Esophagus mucosa (tissue), 1 donor: ENCODE measurements at regions not wholly inside any gene's neighbourhood (a gene's known extent, or its start where the extent isn't known, plus 50 kb on each side); places are given as distances from the start of the nearest gene placed in this dataset.
"Not testable (repeated sequence)": the region's sequence is repeated elsewhere in the genome, so short reads cannot be mapped to it uniquely, and the experiment has no call there.

Source experiments
- ATAC-seq: fragments of 200-7000 bp; cut with Tn5 transposase; one replicate; pipeline ENCODE4 v1.9.1; 2020
- donor health status: DM: yes; HTN: yes; CAD: no.

DNA sequence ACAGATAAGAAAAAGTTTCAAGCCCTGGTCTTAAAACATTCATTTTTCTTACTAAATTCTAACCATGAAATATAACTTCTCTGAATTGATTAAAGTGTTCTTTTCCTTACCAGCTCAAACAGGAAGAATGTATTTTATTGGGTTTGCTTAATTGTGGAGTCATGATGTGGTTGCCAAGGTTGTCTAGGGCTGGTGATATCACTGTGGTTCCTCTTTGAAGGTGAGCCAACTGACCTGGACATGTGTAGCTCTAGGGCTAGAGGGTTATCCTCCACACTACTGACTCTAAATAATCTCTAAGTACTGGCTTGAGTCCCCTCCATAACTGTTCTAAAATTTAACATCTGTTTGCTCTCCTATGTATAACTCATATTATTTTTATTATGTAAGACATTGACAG lies 529.6 kb downstream of the PIK3C3 start:
- no peak for ATAC-seq

DNA sequence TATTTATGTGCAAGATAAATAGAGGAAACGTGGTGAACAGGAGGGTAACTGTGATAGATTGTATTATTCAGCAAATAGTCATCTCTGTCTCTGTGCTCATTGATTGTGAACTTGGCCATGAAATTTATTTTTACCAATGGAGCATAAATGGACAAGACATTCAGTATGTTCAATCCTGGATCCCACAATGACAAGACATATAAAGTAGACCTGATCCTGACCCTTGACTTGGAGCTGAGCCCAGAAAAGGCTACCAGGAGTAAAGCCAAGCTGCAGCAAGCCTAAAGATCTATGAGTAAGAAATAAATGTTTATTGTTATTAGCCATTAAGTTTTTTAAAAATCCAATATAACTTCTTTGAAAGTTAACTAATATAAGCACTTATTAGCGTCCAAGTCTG lies 531.2 kb downstream of the PIK3C3 start:
- ATAC-seq, result no peak

DNA sequence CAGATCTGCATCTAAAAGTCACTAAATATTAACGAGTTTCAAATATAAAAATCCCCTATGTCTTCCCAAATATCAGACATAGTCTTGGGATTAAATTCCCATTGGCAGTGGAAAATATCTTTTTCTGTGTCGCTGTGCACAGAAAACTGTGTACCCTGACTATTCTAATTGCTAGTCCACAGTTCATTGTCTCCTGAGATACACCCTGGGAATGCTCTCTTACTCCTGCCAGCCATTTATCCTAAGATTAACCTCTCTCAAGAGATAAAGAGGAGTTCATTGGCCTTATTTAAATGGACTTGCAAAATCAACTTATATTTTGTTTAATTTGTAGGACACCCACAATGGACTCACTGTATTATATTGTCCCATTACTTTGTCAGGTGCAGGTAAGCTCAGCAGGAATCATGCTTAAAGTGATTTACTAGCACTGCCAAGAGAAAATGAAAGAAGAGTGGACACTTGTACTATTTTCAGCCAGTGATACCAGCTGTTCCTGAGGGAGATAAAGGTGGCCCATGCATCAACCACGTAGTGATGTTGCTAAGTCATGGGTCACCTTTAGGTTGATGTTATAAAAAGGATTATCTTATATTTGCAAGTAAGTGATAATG lies 553.8 kb downstream of the PIK3C3 start:
- ATAC-seq, result no peak

DNA sequence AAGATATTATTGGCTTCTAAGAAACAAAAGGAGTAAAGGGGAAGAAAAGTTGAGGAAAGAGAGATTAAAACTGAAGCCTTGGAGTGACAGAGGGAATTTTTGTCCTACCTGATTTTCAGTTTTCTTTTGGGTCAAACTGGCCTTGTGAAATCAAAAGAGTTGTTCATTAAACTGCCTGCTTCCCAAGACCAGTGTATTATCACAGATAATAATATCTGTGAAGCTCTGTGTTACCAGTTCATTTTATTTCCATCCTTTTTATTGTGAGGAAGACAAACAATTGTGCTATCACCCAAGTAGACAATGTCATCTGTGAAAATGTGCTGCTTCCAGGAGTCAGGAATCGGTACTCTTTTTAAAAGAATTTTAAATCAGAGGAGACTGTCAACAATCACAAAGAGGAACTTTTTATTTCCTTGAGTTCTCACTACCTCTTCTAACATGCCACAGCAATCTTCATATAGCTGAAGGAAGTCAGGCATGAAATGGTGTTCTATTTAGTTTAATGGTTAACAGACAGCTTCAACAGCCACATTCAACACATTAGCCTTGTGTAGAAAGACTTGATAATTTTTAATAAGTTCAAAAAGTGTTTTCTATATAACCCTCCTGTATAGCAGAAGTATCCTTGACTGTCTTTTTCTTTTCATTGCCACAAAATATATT lies 554.8 kb downstream of the PIK3C3 start:
- ATAC-seq, result no peak

DNA sequence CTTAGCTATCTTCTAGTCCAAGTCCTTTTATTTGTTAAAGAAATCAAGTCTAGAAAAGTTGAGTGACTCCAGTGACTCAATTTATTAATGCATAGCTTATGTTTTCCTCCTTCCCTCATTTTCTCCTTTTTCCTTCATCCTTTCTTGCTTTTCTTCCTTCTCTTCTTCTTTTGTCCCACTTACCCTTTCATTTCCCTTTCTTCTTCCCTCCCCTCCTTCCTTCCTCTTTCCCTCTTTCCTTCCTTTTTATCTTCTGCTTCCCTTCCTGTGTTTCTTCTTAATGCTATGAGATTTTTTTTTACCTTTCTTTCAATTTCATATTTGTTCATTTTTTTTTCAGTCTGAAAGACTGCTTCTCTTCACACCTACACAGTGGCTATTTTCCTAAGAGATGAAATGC lies 555.5 kb downstream of the PIK3C3 start:
- no peak for ATAC-seq

DNA sequence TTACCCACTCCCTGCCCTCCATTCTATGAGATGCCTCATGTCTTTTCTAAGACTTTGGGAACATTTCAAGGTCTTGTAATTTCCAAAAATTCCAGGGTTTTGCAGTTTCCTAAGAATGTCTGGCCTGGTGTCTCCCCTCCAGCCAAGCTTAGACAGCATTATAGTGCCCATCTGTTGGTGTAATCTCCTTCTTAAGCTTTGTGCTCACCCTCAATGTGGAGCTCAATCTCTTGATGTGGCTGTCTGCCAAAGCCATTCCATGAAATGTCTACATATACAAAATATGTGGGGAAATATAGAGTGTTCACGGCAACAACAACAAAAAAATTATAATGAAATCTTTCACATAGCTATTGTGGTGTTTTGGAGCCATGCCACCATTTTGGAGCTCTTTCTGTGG lies 558.4 kb downstream of the PIK3C3 start:
- ATAC-seq, result no peak

DNA sequence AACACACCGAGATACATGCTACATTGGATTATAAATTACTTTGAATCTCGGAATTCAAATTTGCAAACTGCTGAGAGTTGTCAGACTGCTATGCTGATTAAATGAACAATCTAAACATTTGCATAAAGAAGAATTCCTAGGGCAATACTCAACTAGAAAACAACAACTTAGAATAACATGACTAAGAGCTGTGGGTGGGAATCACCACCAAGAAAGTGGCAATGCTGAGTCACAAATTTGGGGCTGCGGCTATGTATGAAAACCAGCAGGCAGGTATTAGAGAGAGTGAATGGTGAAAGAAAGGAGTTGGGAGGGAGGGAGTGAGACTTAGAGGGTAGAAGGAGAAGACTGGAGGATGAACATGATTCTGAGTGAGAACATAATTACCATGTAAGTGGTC lies 559.5 kb downstream of the PIK3C3 start:
- no peak for ATAC-seq

DNA sequence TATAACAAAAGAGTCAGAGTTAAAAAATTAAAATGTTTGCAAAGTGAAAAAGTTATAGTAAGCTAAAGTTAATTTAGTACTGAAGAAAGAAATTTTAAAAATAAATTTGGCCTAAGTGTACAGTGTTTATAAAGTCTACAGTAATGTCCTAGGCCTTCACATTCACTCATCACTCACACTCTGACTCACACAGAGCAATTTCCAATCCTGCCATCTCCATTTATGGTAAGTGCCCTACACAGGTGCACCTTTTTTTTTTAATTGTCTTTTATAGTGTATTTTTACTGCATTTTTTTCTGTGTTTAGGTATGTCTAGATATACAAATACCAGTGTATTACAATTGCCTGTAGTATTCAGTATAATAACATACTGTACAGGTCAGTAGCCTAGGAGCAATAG lies 562.9 kb downstream of the PIK3C3 start:
- no peak for ATAC-seq

DNA sequence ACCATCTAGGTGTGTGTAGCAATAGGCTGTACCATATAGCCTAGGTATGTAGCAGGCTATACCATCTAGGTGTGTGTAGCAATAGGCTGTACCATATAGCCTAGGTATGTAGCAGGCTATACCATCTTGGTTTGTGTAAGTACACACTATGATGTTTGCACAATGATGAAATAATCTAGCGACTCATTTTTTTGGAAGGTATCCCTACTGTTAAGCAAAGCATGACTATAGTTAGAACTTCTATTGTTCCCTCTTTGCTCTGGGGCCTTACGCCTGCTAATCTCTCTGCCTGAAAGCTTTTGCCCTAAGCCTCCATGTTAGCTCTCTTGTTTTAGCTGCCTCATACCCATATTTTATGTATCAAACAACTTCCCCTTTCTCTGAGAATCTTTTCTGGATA lies 563.3 kb downstream of the PIK3C3 start:
- ATAC-seq, result peak; percentile 25

DNA sequence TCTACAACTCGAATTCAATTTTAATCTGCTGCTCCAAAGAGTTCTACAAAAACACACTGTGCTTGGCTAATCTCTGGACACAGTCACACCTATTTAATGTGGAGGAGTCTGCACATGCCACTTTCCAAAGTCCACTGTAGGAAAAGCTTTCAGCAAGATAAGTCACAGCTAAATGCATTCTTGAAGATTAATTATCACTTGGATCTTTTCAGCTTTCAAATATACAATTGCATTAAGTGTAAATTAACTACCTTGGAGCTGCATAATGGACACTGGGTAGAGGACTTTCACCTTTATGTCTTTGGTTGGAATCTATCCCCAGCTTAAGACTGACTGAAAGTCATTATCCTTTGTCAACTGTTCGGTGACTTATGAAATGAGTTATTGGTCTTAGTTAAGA lies 565.1 kb downstream of the PIK3C3 start:
- ATAC-seq, result no peak

DNA sequence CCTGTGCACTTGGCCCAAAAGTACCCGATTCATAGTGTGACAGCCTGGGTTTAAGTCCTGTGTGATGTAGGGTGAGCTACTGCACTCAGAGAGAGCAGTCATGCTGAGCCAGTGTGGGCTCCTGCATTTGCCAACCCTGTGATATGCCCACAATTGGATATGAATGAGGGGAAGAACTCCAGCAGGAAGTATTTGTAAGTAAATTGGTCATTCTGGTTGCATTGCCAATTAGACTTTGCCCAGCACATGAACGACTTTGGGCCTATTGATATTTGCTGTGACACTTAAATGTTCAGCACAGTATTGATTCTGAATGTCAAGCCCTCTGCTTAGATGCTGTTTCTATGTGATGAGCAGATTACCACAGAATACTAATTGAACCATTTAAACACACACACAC lies 570.9 kb downstream of the PIK3C3 start:
- ATAC-seq, result no peak

DNA sequence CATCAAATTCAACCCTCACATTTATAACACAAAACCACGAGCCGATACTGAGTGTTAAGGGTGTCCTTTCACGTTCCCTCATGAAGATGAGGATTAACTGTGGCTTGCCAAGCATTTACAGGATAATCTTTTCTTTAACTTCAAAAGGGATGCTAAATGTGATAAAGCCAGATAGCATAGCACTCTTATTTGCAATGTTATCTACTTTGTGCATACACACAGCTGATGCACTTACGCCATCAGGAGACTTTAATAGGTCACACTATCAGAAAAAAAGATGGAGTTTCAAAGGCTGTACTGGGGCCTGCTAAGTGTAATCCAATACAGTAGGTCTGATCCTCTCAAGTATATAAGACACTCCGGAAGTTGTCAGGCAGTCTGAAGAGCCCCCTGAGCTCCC lies 572.7 kb downstream of the PIK3C3 start:
- no peak for ATAC-seq

DNA sequence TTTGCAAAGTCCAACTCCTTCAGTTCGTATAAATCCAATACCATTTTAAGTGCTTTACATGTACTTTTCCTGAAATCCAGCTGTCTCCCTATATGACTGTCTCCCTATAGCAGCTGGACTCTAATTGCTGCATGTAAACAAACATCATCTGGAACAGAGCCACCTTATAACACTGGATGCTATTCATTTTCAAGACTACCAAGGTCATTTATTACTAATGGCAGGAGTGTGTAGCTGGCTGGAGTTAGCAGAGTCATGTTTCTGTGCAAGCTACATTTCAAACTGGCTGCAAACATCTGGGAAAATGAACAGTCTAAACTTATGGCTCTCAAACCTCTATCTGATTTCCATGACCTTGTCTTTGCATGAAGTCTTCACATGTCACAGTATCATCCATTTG lies 575.2 kb downstream of the PIK3C3 start:
- no peak for ATAC-seq

DNA sequence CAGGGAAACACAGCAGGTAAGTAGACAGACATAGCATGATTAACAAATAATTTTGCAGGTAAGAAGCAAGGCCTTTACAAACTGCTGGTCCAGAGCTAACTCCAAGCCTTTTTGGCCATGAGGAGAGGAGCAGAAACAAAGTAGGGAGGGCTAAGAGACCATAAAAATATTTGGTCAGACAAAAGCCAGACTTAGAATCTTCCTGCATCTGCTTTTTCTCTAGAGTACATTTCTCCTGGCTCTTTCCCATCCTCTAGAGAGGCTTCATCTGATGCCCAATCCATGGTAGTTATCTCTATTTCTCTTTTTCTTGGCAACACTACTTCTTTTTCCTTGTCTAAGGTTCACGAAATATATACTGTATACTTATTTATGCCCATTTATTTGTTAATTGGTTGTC lies 577.1 kb downstream of the PIK3C3 start:
- ATAC-seq, result no peak

DNA sequence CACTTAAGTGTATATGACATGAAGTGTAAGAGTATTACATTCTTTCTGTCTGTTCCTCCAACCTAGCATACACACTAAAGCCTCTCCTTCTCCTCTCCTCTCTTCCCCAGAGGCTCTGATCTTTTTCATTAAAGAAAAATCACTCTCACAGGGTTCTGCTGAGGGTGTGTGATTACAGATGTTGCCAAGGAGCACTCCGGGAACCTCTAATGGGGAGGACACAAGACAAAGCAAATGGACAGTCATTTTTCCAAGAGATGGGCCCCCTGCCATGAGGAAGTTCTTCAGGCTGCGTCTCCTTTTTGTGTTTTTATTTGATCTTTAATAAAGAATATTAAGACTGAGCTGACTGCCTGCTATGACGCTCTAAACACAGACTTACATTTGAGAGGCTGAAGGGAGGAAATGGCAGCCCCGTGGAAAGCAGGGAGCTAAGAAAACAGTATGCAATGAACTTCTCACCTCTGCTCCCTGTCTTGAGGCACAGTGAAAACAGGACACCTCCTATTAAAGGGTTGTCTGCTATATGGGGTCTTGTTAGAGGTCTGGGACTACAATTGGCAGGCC lies 578.1 kb downstream of the PIK3C3 start:
- ATAC-seq, result no peak

DNA sequence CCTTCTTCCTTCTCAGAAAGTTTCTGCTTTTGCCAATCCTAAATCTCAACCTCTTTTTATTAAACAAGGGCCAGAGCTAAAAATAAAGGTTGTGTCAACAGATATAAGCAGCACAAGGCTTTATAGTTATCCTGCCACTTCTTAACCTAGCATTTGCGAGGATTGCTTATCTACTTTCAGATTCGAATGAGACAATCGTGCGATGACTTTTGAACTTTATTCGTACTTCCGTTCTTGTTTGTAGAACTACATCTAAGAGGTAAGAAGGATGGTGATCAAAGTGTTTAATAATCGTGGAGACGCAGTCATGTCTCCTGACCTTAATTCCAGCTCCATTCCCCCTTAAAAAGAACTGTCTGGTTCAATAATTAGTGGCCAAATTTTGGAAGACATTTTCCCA lies 578.6 kb downstream of the PIK3C3 start:
- ATAC-seq, result no peak

DNA sequence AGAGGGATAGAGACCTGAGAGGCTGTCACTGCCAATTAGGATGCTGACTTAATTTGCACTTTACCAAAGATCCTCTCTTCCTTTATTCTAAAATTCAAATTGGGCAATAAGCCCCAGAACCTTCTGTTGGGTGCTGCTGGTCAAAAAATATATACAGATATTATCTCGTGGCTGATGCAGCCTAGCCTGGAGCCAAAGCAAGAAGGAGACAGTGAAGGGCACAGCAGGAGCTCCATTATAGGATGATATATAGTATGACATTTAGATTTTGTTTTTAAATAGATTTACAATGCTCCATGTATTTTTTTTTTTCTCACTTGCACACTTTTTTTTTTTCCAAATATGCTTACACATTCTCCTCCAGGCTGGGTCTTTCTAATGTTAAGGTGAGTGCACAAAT lies 579.3 kb downstream of the PIK3C3 start:
- no peak for ATAC-seq

DNA sequence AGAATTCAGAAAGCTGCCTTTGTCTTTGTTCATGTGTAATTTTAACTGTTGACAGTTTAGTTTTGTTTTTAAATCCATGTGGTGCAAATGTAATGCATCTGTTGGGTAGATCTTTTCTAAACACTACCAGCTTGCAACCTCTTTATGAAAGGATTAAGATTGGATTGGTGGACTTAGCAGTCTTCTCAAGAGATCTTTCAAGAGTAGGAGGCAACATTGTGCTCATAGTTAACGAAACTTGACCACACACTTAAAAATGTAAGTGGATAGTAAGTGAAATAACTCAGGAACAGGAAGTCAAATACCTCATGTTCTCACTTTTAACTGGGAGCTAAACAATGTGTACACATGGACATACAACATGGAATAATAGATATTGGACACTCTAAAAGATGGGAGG lies 579.0 kb downstream of the RIT2 start:
- ATAC-seq, result no peak

DNA sequence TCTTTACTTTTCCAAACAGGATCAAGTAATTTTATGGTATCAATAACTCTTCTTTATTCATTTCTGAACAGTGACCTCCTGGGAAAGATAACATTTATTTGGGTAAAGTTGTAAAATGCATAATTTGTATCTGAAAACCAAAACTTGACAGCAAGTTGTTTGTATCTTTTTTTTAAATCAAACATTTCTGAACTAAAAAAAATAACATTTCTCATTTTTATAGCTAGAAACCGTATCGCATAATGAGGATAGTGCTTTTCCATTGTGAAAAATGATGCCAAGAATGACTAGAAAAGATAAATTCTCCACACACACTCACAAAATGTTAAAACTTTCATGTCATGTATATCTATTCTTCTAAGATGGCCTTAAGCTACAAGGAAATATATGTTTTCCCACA lies 578.2 kb downstream of the RIT2 start:
- ATAC-seq, result no peak

DNA sequence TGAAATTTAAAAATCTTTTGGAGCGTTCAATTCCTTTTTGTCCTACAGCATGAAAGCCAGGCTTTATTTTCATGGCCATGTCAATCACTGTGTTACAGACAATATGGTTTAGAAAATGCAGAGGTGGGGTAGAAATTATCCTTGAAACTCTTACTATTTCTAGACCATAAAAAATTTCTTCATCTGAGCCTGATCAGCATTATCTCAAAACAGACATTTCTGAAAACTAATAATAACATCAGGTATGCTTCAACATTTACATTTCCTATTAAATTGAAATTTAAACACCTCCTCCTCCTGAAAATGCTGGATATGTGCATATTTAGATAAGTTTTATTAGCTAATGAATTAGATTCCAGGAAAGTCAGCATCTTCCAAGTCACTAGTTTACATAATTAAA lies 570.6 kb downstream of the RIT2 start:
- ATAC-seq, result no peak

DNA sequence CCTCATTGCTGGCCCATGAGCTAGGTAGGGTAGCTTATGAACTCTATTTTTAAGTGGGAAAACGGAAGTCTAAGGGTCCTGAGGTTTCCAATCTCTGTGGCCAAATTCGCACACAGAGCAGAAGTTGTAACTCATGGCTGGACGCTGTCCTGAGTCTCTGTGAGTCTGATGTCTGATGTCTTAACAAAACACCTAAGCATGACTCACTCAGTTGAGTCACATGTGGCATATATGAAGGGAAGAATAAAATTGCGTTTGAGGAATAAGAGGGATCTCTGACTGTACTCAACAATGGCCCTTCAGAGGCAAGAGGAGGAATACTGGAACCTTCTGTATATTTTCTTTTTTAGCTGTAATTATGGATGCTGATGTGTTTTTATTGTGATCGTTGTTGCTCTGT lies 569.7 kb downstream of the RIT2 start:
- peak; percentile 57 for ATAC-seq

DNA sequence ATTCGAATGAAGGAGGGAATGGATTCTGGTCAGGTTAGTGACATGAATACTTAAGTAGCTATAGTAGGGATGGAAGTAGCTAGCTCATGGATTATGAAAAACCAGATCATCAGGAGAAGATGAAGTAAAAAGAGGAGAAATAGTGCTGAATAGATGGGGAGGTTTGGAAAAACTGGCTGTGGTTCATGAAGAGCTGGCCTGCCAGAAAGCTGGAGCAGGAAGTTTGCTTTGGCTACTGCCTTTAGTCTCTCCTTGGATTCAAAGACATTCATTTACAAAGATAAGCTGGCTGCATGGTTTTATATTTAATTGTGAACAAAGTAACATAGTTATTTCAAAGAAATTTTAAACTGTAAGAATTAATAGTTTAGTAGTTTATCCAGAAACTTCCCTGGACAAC lies 567.0 kb downstream of the RIT2 start:
- ATAC-seq, result no peak

DNA sequence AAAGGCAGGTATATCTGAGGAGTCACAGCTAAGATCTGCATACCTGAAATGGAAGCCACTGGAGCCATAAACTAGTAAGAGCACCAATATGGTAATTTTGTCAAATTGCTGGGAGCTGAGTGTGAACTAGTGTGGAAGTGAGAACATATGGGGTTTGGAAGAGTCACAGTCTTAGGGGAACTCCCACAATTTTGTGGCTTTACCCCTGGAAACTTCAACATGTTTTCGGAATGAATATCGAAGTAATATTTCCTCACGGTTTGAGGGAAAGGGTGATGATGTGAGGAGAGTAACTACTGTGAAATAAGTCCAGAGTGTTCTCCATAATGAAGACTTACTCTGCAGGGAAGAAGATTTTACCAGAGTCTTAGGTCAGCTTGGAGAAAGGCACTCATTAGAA lies 565.9 kb downstream of the RIT2 start:
- ATAC-seq, result no peak

DNA sequence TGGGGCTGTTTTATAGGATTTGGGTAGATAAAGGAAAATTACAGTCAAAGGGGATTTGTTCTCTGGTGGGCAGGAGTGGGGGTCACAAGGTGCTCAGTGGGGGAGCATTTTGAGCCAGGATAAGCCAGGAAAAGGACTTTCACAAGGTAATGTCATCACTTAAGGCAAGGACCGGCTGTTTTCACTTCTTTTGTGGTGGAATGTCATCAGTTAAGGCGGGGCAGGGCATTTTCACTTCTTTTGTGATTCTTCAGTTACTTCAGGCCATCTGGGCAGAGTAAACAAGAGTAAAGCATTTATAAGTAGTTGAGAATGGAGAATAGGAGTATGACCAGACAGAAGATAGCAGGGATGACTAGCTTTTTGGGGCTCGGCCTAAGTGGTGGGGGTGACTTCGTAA lies 562.9 kb downstream of the RIT2 start:
- not testable (repeated sequence) for ATAC-seq
